Central memory CD4-positive, alpha-beta T cell (primary cell): ENCODE measurements at regions not wholly inside any gene's neighbourhood (a gene's known extent, or its start where the extent isn't known, plus 50 kb on each side); places are given as distances from the start of the nearest gene placed in this dataset.

Experiments
- DNase-seq: peaks from one replicate; pipeline ENCODE4 v3.0.0; 2022

DNA sequence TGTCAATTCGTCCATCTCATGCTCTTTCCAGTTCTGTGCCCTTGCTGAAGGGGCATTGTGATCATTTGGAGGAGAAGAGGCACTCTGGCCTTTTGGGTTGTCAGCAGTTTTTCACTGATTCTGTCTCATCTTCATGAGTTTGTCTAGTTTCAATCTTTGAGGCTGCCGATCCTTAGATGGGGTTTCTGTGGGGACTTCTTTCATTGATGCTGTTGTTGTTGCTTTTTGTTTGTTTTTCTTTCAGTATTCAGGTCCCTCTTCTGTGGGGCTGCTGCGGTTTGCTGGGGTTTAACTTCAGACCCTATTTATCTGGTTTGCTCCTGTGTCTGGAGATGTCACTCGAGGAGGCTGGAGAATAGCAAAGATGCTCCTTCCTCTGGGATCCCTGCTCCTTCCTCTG lies 224.3 kb downstream of the JRKL start:
- no peak for DNase-seq

DNA sequence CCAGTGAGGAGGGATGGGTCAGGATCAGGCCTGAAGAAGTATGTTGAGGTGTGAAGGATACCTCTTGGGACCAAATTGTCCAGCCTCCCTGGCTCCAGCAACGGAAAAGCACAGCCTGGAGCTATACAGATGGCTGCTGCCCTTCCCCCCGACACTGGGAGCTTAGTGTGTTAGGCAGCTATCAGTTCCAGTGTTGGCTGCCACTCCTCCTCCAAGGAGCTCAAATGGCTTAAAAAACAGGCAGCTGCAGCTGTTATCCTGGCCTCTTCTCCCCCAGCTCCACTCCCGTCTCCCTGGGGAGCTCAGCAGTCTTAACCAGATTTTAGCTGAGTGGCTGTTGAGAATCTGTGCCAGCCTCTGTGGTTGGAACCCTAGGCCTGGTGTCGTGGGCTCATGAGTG lies 225.0 kb downstream of the JRKL start:
- DNase-seq, result no peak

DNA sequence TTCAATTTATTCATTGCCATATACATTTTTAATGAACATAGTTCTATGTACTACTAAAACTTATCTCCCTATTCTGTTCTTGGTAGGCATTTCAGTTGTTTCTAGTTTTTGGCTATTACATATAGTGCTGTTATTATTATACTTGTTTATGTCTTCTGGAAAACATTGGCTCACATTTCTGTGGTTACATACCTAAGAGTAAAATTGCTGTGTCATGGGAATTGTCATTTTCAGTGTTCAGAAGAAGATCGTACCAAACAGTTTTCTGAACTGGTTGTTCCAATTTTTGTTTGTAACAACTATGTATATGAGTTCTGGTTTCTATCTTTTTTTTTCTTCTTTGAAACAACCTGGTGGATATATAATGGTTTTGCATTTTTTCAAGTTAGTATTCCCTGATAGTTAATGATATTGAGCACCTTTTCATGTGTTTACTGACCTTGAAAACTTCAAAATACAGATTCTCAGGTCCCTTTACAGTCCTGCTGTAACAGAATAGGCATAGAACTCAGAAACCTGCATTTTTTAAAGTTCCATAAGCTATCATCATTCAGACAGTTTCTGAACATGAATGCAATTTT lies 230.7 kb downstream of the JRKL start:
- DNase-seq, result no peak

DNA sequence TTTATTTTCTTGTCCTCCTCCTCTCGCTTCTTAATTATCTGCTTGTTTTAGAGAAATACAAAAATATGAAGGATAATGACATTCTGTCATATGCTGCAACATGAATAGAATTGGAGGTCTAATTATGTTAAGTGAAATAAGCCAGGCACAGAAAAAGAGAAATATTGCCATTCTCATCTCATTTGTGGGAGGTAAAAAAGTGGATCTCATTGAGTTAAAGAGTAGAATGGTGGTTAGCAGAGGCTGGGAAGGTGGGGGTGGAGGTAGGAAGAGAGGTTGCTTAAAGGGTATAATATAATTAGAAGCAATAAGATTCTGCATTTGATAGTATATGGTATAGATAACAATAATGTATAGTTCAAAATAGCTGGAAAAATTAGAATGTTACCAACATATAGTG lies 231.3 kb downstream of the JRKL start:
- DNase-seq, result no peak

DNA sequence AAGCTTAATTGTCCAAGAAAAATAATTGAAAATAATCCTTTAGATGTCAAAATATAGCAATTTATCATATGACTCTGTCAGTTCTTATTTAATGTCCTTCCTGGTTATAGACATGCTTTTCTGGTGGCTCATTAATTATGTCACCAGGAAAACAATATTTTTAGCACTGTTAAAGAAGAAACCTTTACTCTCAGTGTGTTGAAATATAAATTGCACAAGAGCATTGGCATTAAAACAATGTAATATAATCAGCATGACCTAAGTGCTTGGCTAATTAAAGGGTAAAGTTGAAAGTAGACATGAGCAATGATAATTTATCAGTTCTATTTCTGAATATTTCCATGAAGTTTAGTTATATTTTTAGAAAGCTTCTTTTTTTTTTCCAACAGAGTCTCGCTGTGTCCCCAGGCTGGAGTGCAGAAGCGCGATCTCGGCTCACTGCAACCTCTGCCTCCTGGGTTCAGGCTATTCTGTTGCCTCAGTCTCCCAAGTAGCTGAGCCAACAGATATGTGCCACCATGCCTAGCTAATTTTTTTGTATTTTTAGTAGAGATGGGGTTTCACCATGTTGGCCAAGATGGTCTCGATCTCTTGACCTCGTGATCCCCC lies 232.3 kb downstream of the JRKL start:
- DNase-seq, result no peak

DNA sequence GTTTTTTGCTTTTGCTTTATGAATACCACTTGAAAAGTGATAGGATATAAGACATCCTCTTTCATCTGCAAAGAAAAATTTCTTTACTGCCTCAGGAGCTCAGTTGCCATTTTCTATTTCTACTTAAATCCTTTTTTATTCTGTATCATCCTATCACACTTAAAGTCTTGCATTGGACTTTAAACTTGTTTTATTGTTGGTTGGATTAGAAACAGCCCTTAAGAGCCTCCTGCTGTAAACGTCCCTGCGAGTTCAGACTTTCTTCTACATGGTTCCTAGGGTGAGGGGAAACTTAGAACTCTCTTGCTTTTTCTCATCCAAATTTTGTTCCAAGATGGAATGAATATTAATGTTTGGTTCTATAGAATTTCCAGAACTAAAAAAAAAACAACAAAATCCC lies 234.3 kb downstream of the JRKL start:
- no peak for DNase-seq

DNA sequence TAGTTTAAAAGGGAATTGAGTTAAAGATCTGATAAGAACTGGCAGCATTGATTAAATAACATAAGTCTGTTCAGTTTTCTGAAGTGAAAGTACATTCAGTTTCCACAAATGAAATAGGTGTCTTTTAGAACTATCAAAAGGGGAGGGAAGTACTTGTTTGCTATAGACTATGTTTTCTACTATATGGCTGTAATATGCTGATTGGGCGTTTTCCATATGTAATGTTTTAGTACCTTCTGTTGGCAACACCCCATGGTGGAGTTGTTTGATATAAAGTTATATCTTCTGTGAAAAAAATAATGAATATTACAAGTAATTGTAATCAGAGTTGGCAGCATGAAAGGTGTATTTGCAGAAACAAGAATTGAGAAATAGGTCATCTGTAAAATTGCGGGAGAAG lies 237.6 kb downstream of the JRKL start:
- no peak for DNase-seq

DNA sequence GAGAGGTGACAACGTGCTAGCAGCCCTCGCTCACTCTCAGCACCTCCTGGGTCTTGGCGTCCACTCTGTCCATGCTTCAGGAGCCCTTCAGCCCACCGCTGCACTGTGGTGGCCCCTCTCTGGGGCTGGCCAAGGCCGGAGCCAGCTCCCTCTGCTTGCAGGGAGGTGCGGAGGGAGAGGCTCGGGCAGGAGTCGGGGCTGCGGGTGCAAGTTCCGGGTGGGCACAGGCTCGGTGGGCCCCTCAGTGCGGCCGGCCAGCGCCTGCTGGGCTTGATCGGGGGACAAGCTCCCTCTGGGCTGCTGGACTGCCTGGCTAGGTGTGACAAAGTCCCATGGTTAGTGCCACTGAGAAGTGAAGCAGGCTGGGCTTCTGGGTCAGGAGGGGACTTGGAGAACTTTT lies 245.8 kb downstream of the JRKL start:
- no peak for DNase-seq

DNA sequence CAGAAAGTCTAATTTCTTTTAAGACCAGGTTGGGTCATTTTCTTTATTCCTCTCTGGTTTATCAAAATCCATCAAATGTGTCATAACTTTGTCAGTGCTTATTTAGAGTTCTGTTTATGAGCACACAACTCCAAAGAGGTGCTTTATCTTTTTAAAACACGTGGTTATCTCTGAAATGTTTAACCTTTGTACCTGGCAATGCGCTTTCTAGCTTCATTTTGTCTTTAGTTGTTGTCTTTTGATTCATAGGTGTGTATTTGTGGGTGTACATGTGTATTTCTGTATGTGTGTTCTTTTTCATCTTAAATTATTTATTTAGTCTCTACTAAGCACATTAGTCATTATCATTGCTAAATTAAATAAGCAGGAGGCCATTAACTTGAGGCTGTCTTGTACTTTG lies 251.4 kb downstream of the JRKL start:
- DNase-seq, result no peak

DNA sequence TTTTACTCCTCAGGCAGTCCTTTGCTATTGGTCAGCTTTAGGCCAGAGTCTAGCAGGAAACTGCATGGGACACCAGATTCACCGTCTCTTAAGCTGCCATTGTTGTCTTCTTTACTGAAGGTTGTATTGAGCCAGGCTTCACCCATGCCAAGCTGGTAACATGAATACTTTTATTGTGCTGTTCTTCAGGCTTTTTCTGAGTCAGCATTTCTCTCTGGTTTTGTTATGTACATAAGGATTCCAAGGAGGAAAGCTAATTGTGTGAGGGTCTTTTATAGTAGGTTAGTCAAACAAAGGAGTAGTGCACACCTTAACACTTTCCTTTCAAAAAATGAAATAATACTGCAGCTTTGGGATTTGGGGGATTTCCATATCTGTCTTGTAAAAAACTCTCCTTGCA lies 252.8 kb downstream of the JRKL start:
- DNase-seq, result no peak

DNA sequence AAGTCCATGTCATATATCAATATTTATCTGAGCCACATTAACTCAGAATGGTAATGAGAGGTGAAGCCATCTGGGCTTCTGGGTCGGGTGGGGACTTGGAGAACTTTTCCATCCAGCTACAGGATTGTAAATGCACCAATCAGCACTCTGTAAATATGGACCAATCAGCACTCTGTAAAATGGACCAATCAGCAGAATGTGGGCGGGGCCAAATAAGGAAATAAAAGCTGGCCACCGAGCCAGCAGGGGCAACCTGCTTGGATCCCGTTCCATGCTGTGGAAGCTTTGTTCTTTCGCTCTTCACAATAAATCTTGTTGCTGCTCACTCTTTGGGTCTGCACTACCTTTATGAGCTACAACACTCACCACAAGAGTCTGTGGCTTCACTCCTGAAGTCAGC lies 253.4 kb downstream of the JRKL start:
- no peak for DNase-seq

DNA sequence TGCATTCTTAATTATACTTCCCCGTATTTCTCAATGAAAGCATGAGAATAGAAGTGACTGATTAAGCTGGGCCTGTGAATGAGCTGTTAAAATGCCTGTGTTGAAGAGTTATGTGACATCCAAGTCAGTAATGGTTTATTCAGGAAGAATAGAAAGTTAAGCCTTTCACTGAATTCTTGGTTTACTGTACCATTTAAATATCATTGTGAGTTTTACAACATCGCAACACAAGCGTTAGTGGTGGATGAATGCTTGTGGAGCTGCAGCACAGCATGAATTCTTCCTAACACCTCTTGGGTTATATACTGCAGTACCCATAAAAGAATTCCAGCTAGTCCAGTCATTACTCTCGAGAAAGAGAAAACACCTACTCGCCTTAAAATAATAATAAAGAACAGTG lies 257.8 kb downstream of the JRKL start:
- DNase-seq, result no peak

DNA sequence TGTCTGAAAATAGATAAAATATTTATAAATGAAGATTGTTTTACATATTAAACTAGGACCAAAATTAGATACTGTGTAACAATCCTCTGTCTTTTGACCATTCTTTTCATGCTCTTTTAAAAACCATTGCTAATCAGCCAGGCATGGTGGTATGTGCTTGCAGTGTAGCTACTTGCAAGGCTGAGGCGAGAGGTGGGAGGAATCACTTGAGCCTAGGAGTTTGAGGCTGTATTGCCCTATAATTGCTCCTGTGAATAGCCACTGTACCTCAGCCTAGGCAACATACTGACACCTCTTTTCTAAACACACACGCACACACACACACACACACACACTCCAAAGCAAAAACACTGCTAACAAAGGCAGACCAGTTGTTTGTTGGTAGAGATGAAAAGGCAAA lies 259.2 kb downstream of the JRKL start:
- no peak for DNase-seq

DNA sequence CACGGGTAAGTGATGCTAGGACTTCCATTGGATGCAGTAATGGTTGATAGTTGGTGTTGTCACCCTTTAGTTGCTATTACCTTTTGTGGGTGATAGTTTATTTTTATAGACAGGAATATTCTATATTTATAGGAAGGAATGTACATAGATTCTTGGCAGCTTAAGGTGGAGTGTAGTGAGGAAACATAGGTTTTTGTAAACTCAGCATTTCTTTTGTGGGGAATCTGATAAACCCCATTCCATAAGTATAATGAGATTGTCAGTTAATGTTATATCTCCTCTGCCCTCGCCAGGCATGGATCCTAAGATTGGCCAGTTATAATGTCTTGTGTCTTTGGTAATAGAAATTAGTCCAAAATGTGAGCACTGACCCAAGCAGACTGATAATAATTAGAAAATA lies 262.7 kb downstream of the JRKL start:
- no peak for DNase-seq

DNA sequence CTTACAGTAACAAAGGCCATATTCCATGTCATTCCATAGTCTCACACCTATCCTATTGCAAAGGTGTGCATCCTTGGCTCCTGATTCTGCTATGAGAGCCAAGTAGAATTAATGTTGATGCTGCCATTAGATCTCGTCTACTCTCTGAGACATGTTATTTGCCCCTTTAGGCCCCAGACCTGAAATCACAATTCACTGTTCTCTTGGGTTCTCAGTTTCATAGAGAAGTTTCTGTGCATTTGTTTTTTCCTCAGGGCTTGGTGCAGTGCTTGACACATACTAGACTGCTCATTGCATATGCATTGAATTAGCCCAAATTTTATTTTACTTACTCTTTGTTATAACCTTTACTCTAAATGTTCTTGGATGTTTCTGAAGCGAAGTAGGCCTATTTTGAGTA lies 265.7 kb downstream of the JRKL start:
- no peak for DNase-seq

DNA sequence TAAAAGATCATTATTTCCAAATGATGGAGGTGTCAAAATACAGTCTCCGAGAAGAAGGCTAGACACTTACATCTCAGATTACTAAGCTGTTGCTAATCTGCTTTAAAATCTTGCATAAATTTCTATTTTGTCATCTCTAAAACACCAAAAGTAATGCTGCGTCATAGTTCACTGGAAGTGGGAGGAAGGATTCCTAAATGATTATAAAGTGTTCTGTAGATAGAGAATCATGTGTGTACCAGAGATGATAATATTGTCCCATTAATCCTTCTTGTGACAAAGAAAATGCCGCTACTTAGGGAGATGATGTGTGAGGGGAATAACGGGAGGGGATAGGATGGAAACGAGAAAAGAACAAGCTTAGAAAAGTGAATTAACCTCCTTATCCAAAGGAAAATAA lies 268.6 kb downstream of the JRKL start:
- no peak for DNase-seq

DNA sequence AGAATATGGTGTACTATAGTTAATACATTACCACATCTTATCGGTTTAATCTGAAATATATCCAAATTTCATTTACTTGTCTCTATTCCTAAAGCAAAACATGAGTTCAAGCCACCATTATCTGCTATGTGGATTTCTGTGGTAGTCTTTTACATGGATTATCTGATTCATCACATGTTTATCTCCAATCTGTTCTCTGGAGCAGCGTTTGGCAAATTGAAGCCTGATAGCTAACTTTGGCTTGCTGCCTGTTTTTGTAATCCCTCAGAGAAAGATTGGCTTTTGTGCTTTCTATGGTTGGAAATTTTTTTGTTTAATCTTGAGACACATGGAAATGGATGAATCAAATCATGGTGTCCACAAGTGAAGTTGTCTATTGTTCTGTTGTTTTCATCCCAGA lies 274.3 kb downstream of the JRKL start:
- DNase-seq, result no peak

DNA sequence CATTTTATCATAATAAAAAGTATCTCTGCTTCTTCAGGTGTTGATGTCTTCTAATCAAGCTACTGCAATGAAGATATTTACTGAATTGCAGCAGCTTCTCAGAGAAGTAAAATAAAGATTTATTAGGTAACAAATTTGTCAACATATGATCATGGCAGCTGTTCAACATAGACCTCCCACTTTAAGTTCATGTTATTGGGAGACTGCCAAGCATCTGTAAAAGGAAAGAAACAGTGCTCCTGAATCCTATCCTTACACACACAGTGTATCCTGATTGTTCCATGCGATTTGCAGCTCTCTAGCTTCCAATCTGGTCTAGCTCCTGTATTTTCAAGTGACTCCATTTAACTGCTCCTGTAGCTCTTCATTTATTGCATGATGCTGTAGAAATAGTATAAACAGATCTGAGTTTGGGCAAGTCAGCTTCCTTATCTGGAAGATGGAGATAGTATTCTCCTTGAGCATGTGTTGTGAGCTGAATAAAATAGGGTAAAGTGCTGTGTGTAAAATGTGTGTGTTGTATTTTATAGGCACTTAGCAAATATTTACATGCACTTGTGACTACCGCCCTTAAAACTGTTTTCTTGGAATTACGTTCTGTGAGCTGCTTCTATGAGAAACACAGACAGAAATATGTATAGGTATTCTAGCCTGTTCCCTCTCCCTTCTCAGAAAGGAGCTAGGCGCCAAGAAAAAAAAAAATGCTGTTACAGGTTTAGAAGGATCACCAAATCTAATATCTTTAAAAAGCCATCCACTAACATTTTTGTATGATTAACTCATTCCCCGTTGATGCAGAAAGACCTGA lies 290.6 kb downstream of the JRKL start:
- no peak for DNase-seq

DNA sequence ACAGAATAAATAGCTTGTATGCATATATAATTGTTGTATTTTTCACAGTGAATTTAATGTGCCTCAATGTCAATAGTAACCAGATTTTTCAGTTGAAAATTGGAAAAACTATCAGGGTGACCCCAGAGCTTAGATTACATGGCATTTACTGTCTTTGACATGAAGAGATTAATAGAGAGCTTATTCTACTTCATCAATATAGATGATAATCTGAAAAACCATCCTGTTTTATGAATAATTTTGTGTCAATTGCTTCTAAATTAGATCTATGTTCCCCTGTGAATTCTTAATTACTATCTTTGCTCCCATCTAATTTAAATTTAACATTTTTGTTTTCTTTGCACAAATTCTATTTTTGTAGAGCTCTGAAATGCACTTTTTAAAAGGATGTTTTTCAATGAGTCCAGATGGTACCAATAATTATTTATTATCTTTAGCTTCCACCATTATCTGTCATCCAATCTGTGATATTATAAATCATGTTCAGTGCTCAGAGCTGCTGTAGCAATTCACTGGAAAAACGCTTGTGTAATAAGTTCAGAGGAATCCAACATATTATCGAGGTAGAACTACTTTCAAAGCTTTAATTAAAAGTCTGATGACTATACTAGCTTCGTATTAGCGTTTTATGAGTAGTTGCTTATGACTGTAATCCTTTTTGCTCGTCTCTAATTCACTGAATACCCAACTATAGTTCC lies 291.4 kb downstream of the JRKL start:
- DNase-seq, result no peak

DNA sequence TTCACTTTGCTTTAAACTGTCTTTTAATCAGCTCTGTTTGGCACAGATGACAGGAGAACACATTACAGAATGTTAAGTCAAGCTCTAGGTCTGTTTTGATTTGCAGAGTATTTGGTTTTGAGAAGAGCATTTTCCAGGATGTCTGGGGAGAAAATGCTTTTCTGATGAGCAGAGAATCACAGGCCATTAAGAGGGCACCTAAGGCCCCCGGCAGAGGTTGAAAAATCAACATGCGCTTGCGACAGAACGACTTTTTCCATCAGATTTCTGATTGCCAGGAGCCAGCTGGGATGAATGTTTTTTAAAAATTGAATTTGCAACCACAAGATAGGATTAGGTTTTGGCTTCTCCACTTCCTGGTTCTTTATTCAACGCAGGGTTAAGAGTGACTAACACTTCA lies 304.5 kb downstream of the JRKL start:
- no peak for DNase-seq

DNA sequence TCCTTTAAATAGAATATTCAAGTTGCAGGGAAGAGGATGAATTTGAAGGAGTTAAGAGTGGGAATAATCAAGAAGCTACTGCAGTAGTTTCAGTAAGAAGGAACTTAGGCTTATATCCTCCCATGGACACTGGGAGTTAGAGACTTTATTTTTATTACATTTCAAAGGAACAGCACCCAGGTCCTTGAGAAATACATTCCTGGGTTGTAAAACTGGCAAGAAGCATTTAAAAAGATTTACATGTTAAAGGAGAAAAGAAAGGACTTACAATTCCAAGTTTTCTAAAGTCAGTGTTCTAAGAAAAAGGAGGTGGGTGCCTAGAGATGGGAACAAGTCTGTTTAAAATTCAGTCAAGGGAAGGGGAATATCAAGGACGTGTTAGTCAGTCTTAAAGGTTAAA lies 306.9 kb downstream of the JRKL start:
- no peak for DNase-seq

DNA sequence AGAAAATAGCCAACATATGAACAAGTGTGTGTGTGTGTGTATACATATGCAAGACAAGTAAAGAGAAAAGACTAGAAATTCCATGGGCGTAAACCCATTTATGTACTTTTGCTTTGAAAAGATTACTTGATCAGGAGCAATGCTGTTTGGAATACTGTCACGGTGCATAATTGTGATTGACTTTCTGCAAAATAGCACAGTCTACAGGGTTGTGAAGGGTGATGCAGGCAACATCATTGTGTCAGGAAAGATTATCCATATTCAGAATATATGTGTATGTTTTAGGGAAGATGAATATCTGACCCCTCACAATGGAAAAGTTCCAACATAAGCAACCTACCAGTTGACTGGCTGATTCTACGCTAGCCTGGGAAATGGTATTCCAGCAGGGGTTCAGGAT lies 307.7 kb downstream of the JRKL start:
- no peak for DNase-seq

DNA sequence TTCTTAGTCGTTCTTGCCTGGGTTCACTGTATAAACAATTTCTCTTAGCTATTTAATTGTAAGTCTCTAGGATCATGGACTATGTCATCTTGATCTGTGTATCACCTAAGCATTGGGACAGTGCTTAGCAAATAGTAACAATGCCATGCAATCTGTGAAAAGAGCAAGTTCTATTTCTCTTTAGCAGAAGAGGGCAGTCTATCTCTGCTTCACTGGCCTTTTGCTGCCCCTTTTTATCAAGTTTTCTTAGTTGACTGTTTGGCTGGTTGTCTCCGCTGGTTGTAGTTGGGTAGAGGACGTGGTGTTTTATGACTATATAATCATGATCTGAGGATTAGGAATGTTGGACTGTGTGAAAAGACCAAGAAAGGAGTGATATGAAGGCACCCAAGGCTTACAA lies 315.0 kb downstream of the JRKL start:
- no peak for DNase-seq

DNA sequence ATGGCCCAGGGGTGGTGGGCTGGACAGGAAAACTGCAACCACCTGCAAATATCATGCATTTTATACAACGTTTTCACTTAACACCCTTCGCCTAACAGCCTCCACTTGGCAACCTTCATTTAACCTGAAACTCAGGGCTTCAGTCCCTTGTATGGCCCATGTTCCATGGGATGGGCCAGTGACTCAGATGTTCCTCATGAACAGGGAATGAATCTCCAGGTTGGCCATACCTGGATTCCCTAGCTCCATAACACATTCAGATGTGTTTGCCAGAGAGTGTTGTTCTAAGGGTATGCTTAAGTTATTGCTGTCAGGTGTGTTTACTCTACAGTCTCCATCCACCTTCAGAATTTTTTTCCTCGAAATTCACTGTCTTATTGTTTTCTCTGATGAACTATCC lies 316.9 kb downstream of the JRKL start:
- no peak for DNase-seq
